ENCODE measurements at regions not wholly inside any gene's neighbourhood (a gene's known extent, or its start where the extent isn't known, plus 50 kb on each side); places are given as distances from the start of the nearest gene placed in this dataset.

DNA sequence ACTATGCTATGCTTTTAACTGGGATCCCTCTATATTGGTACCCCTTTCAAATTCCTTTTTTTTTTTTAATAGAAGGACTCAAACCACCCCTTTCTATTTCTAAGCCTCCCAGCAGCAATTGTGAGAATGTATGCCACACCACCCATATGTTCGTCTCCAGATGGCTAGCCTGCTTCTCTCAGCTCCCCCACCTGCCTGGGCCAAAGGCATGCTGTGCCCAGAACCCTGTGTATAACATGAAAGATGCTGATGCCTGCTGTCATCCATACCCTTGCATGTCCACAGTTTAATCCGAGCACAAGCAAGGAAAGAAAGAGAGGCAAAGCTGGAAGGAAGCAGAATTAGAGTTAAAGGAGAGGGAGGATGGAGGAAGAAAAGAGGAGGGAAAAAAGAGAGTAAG is 159.5 kb upstream of the CNTN6 start:
- 4% methylated on average over 2 of the region's 2 CpGs for WGBS (ENCODE audit: low lambda C conversion rate)
- no peak for TF ChIP-seq NRF1 (IDR thresholded peaks at IDR 0.05; ENCODE audit: low read depth, low read length)

DNA sequence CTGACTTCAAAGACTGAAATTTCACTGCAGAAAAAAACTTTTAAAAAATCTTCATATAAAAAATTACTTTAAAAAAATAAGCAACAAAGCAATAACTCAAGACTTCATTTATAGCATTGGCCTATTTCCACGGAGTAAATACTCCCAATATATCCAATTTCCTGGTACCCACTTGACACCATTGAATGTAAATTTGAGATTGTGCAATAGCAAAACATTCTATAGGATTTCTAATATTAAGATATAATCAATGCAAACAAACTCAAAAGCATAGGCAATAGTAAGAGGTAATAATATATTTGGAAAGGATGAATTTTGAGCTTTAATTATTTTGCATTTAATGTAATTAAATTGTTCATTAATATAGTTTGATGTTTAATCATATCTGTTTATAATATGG is 148.0 kb upstream of the CNTN6 start:
- H3K9me3 ChIP-seq, result no peaks in the 10 kb centered on the region; the same call in 1 of the 2 replicates
- no peak for DNase-seq
- POLR2A ChIA-PET, result no interaction called here
- H3F3A ChIP-seq (replicated peaks; ENCODE audit: insufficient read depth), result no peaks in the 10 kb centered on the region
- H2AFZ ChIP-seq (ENCODE audit: low read depth), result no peak overlapping the region
- TF ChIP-seq FOXJ3 (CRISPR knock-in tag; IDR thresholded peaks at IDR 0.05) (no peak), TAF1 (IDR thresholded peaks at IDR 0.05; ENCODE audit: borderline replicate concordance, low read depth, low read length) (no peak), JUND (IDR thresholded peaks at IDR 0.05) (no peak), SIN3A (IDR thresholded peaks at IDR 0.05; ENCODE audit: borderline replicate concordance, low read depth, low read length) (no peak), EZH2phosphoT487 (IDR thresholded peaks at IDR 0.05; ENCODE audit: borderline replicate concordance, low read depth) (no peak), RFX5 (IDR thresholded peaks at IDR 0.05; ENCODE audit: low read length) (no peak)
- TF ChIP-seq, protein P1, sequence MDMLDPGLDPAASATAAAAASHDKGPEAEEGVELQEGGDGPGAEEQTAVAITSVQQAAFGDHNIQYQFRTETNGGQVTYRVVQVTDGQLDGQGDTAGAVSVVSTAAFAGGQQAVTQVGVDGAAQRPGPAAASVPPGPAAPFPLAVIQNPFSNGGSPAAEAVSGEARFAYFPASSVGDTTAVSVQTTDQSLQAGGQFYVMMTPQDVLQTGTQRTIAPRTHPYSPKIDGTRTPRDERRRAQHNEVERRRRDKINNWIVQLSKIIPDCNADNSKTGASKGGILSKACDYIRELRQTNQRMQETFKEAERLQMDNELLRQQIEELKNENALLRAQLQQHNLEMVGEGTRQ (IDR thresholded peaks at IDR 0.05; ENCODE audit: borderline replicate concordance, low read depth, low read length), result no peak
- TF ChIP-seq, protein P2, sequence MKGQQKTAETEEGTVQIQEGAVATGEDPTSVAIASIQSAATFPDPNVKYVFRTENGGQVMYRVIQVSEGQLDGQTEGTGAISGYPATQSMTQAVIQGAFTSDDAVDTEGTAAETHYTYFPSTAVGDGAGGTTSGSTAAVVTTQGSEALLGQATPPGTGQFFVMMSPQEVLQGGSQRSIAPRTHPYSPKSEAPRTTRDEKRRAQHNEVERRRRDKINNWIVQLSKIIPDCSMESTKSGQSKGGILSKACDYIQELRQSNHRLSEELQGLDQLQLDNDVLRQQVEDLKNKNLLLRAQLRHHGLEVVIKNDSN (IDR thresholded peaks at IDR 0.05; ENCODE audit: borderline replicate concordance, low read depth), result no peak
- no peaks in the 10 kb centered on the region for H3K4me1 ChIP-seq (ENCODE audit: control insufficient read depth in 1 of 2, insufficient read depth in 2 of 2, low read depth in 1 of 2, low read length in 1 of 2)
- no peaks in the 10 kb centered on the region for H3K27me3 ChIP-seq (ENCODE audit: insufficient read depth)
- H3K9ac ChIP-seq, result no peak overlapping the region
- no peak overlapping the region for H3K4me3 ChIP-seq (ENCODE audit: low read depth in 2 of 2, low read length in 1 of 2)
- no peaks in the 10 kb centered on the region for H3K9me2 ChIP-seq
- no peak overlapping the region for H3K4me2 ChIP-seq
- no peak overlapping the region for H3K27ac ChIP-seq (ENCODE audit: low read depth in 2 of 2, low read length in 1 of 2)
- 4% methylated on average over 1 of the region's 1 CpG for WGBS (ENCODE audit: low lambda C conversion rate)
- no peaks in the 10 kb centered on the region for H3K36me3 ChIP-seq (replicated peaks in 1 of 2; ENCODE audit: control insufficient read depth in 1 of 2, insufficient read depth in 2 of 2, low read length in 1 of 2)
- CTCF ChIA-PET, result interaction anchor here (1.6 kb wide), 1 partner anchor 10 kb away, joined by 5 read pairs; no protein-coding TSS in a partner anchor
- no peaks in the 10 kb centered on the region for H4K20me1 ChIP-seq (ENCODE audit: insufficient read depth)
- no peaks in the 10 kb centered on the region for H3K79me2 ChIP-seq (ENCODE audit: insufficient read depth)

More for the DNA sequence above, 159.5 kb upstream of the CNTN6 start:
- Histone ChIP-seq H3K4me1 (ENCODE audit: control insufficient read depth in 1 of 2, insufficient read depth in 2 of 2, low read depth in 1 of 2, low read length in 1 of 2) (no peaks in the 10 kb centered on the region), H4K20me1 (ENCODE audit: insufficient read depth) (no peaks in the 10 kb centered on the region), H3K36me3 (replicated peaks in 1 of 2; ENCODE audit: control insufficient read depth in 1 of 2, insufficient read depth in 2 of 2, low read length in 1 of 2) (no peaks in the 10 kb centered on the region), H2AFZ (ENCODE audit: low read depth) (no peak overlapping the region), H3K27ac (ENCODE audit: low read depth in 2 of 2, low read length in 1 of 2) (no peak overlapping the region), H3K9ac (no peak overlapping the region), H3K4me2 (no peak overlapping the region), H3F3A (replicated peaks; ENCODE audit: insufficient read depth) (no peaks in the 10 kb centered on the region), H3K27me3 (ENCODE audit: insufficient read depth) (no peaks in the 10 kb centered on the region), H3K4me3 (ENCODE audit: low read depth in 2 of 2, low read length in 1 of 2) (no peak overlapping the region), H3K9me2 (no peaks in the 10 kb centered on the region), H3K79me2 (ENCODE audit: insufficient read depth) (no peaks in the 10 kb centered on the region), H3K9me3 (no peaks in the 10 kb centered on the region)
- ChIA-PET CTCF (no interaction called here), POLR2A (no interaction called here)
- DNase-seq, result no peak

DNA sequence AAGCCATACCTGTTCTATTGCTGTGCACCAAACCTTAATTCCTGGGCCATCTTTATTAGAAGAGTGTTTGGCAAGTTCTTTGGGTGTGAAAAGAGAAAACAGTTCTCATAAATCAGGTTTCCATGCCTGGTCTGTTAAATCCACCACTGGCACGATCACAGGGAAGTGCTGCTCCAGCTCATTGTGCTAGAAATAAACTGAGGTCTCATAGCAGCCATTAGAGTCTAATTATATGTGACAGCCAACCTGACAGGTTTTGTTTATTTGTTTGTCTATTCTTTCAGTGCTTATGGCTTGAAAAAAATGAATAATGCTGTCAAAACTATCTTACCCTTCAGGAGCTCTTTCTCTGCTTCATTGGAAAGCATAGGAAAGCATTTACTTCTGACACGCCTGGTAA is 147.1 kb upstream of the CNTN6 start:
- no peaks in the 10 kb centered on the region for H3K9me2 ChIP-seq
- no peaks in the 10 kb centered on the region for H4K20me1 ChIP-seq (ENCODE audit: insufficient read depth)
- H3F3A ChIP-seq (replicated peaks; ENCODE audit: insufficient read depth), result no peaks in the 10 kb centered on the region
- no peak overlapping the region for H3K4me3 ChIP-seq (ENCODE audit: low read depth in 2 of 2, low read length in 1 of 2)
- 9% methylated on average over 2 of the region's 2 CpGs for WGBS (ENCODE audit: low lambda C conversion rate)
- no peak overlapping the region for H3K9ac ChIP-seq
- H3K79me2 ChIP-seq (ENCODE audit: insufficient read depth), result no peaks in the 10 kb centered on the region
- no peaks in the 10 kb centered on the region for H3K4me1 ChIP-seq (ENCODE audit: control insufficient read depth in 1 of 2, insufficient read depth in 2 of 2, low read depth in 1 of 2, low read length in 1 of 2)
- ChIA-PET CTCF (interaction anchor here (1.6 kb wide), 1 partner anchor 9 kb away, joined by 5 read pairs; no protein-coding TSS in a partner anchor), POLR2A (no interaction called here)
- no peaks in the 10 kb centered on the region for H3K36me3 ChIP-seq (replicated peaks in 1 of 2; ENCODE audit: control insufficient read depth in 1 of 2, insufficient read depth in 2 of 2, low read length in 1 of 2)
- H2AFZ ChIP-seq (ENCODE audit: low read depth), result no peak overlapping the region
- no peaks in the 10 kb centered on the region for H3K27me3 ChIP-seq (ENCODE audit: insufficient read depth)
- H3K9me3 ChIP-seq, result no peaks in the 10 kb centered on the region
- no peak for DNase-seq
- no peak overlapping the region for H3K27ac ChIP-seq (ENCODE audit: low read depth in 2 of 2, low read length in 1 of 2)
- H3K4me2 ChIP-seq, result no peak overlapping the region
- no peak for TF ChIP-seq FOSL2 (IDR thresholded peaks at IDR 0.05; ENCODE audit: borderline replicate concordance, low read depth)
- TF ChIP-seq YY1 (IDR thresholded peaks at IDR 0.05; ENCODE audit: low read depth), result no peak
- no peak for TF ChIP-seq MEF2A (IDR thresholded peaks at IDR 0.05; ENCODE audit: borderline replicate concordance, low read depth)
- TF ChIP-seq, protein P3, sequence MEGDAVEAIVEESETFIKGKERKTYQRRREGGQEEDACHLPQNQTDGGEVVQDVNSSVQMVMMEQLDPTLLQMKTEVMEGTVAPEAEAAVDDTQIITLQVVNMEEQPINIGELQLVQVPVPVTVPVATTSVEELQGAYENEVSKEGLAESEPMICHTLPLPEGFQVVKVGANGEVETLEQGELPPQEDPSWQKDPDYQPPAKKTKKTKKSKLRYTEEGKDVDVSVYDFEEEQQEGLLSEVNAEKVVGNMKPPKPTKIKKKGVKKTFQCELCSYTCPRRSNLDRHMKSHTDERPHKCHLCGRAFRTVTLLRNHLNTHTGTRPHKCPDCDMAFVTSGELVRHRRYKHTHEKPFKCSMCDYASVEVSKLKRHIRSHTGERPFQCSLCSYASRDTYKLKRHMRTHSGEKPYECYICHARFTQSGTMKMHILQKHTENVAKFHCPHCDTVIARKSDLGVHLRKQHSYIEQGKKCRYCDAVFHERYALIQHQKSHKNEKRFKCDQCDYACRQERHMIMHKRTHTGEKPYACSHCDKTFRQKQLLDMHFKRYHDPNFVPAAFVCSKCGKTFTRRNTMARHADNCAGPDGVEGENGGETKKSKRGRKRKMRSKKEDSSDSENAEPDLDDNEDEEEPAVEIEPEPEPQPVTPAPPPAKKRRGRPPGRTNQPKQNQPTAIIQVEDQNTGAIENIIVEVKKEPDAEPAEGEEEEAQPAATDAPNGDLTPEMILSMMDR (IDR thresholded peaks at IDR 0.05), result no peak
- TF ChIP-seq, protein P4, sequence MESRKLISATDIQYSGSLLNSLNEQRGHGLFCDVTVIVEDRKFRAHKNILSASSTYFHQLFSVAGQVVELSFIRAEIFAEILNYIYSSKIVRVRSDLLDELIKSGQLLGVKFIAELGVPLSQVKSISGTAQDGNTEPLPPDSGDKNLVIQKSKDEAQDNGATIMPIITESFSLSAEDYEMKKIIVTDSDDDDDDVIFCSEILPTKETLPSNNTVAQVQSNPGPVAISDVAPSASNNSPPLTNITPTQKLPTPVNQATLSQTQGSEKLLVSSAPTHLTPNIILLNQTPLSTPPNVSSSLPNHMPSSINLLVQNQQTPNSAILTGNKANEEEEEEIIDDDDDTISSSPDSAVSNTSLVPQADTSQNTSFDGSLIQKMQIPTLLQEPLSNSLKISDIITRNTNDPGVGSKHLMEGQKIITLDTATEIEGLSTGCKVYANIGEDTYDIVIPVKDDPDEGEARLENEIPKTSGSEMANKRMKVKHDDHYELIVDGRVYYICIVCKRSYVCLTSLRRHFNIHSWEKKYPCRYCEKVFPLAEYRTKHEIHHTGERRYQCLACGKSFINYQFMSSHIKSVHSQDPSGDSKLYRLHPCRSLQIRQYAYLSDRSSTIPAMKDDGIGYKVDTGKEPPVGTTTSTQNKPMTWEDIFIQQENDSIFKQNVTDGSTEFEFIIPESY (IDR thresholded peaks at IDR 0.05; ENCODE audit: borderline replicate concordance, low read depth), result no peak
- TF ChIP-seq TCF12 (IDR thresholded peaks at IDR 0.05), result no peak
- TF ChIP-seq RCOR1 (IDR thresholded peaks at IDR 0.05; ENCODE audit: low read length), result no peak
- no peak for TF ChIP-seq RXRA (IDR thresholded peaks at IDR 0.05; ENCODE audit: borderline replicate concordance, low read depth)
- TF ChIP-seq NFIC (IDR thresholded peaks at IDR 0.05; ENCODE audit: borderline replicate concordance), result no peak
